AG09319 (cell line): ENCODE measurements at regions not wholly inside any gene's neighbourhood (a gene's known extent, or its start where the extent isn't known, plus 50 kb on each side); places are given as distances from the start of the nearest gene placed in this dataset.

Experiments used
- DNase-seq: peaks from one replicate; pipeline ENCODE4 v3.0.0-alpha.2; 2010; ENCODE audit warnings: low read depth; ENCODE audit errors: extremely low read depth
- CTCF ChIP-seq: IDR thresholded peaks from 2 replicates; pipeline ENCODE4 v1.5.1; 2011; ENCODE audit warnings: low read depth, mild to moderate bottlenecking, inconsistent platforms, low read length, moderate library complexity

- no peak for TF ChIP-seq CTCF
- no peak for DNase-seq
Observed at GRCh38 chr1:234932511-234933430, 195.9 kb downstream of the TOMM20 start.

- DNase-seq, result no peak
- no peak for TF ChIP-seq CTCF
Observed at GRCh38 chr1:234932106-234932505, 196.5 kb downstream of the TOMM20 start.

- no peak for TF ChIP-seq CTCF
- DNase-seq, result no peak
Observed at GRCh38 chr1:234931404-234931973, 197.1 kb downstream of the TOMM20 start.

GRCh38 chr1:234929369-234929768, 199.3 kb downstream of the TOMM20 start:
- no peak for TF ChIP-seq CTCF

GRCh38 chr1:234928642-234929041, 200.0 kb downstream of the TOMM20 start:
- DNase-seq, result no peak
- TF ChIP-seq CTCF, result no peak

More at GRCh38 chr1:234929369-234929768, 199.3 kb downstream of the TOMM20 start:
- DNase-seq, result no peak

- no peak for DNase-seq
- no peak for TF ChIP-seq CTCF
Observed at GRCh38 chr1:234927971-234928640, 200.5 kb downstream of the TOMM20 start.
